ENCODE measurements at regions not wholly inside any gene's neighbourhood (a gene's known extent, or its start where the extent isn't known, plus 50 kb on each side); places are given as distances from the start of the nearest gene placed in this dataset.
"Not testable (repeated sequence)": the region's sequence is repeated elsewhere in the genome, so short reads cannot be mapped to it uniquely, and the experiment has no call there.

GRCh38 chr4:59664771-59665170 lies 1535.4 kb upstream of the ADGRL3 start:
- Histone ChIP-seq H3K4me1 (no peaks in the 10 kb centered on the region), H3K9me3 (no peaks in the 10 kb centered on the region), H3K36me3 (no peaks in the 10 kb centered on the region), H3K4me3 (no peak overlapping the region), H3K27ac (no peak overlapping the region), H3K27me3 (no peaks in the 10 kb centered on the region)
- DNase-seq = no peak
- intact Hi-C loops (cut with DNase I) = no loop called here
- TF ChIP-seq CTCF (IDR thresholded peaks at IDR 0.05) = no peak
- ATAC-seq = no peak

GRCh38 chr4:59666645-59667044 lies 1533.5 kb upstream of the ADGRL3 start:
- Histone ChIP-seq H3K27me3 (no peaks in the 10 kb centered on the region), H3K36me3 (no peaks in the 10 kb centered on the region), H3K27ac (no peak overlapping the region), H3K9me3 (no peaks in the 10 kb centered on the region), H3K4me1 (no peaks in the 10 kb centered on the region), H3K4me3 (no peak overlapping the region)
- intact Hi-C loops (cut with DNase I) = no loop called here
- no peak for TF ChIP-seq CTCF (IDR thresholded peaks at IDR 0.05)
- ATAC-seq (no peak), DNase-seq (no peak)

GRCh38 chr4:59671037-59671436 lies 1529.1 kb upstream of the ADGRL3 start:
- no peaks in the 10 kb centered on the region for H3K9me3 ChIP-seq
- no peak overlapping the region for H3K4me3 ChIP-seq
- no peak for TF ChIP-seq CTCF (IDR thresholded peaks at IDR 0.05)
- intact Hi-C loops (cut with DNase I) = no loop called here
- no peaks in the 10 kb centered on the region for H3K4me1 ChIP-seq
- no peak overlapping the region for H3K27ac ChIP-seq
- no peak for ATAC-seq
- no peak for DNase-seq
- H3K36me3 ChIP-seq = no peaks in the 10 kb centered on the region
- H3K27me3 ChIP-seq = no peaks in the 10 kb centered on the region

- intact Hi-C loops (cut with DNase I) = no loop called here
- DNase-seq (no peak), ATAC-seq (no peak)
- H3K4me1 ChIP-seq = no peaks in the 10 kb centered on the region
- no peaks in the 10 kb centered on the region for H3K36me3 ChIP-seq
- no peak overlapping the region for H3K4me3 ChIP-seq
- no peak overlapping the region for H3K27ac ChIP-seq
- H3K9me3 ChIP-seq = no peaks in the 10 kb centered on the region
- TF ChIP-seq CTCF (IDR thresholded peaks at IDR 0.05) = no peak
- H3K27me3 ChIP-seq = no peaks in the 10 kb centered on the region
Observed at GRCh38 chr4:59676389-59676788, 1523.7 kb upstream of the ADGRL3 start.

GRCh38 chr4:59676992-59677391 lies 1523.1 kb upstream of the ADGRL3 start:
- DNase-seq; H3K4me3 ChIP-seq; H3K27ac ChIP-seq; H3K9me3 ChIP-seq; H3K27me3 ChIP-seq; H3K36me3 ChIP-seq; intact Hi-C loops (cut with DNase I); ATAC-seq; H3K4me1 ChIP-seq: not testable (repeated sequence)

- Histone ChIP-seq H3K4me1 (no peaks in the 10 kb centered on the region), H3K4me3 (no peak overlapping the region), H3K9me3 (no peaks in the 10 kb centered on the region), H3K27ac (no peak overlapping the region), H3K36me3 (no peaks in the 10 kb centered on the region), H3K27me3 (no peaks in the 10 kb centered on the region)
- intact Hi-C loops (cut with DNase I) = no loop called here
- ATAC-seq (no peak), DNase-seq (no peak)
- TF ChIP-seq CTCF (IDR thresholded peaks at IDR 0.05) = no peak
Observed at GRCh38 chr4:59685626-59686025, 1514.5 kb upstream of the ADGRL3 start.
